HG02759 (cell line): ENCODE measurements at regions not wholly inside any gene's neighbourhood (a gene's known extent, or its start where the extent isn't known, plus 50 kb on each side); places are given as distances from the start of the nearest gene placed in this dataset.

Source experiments
- ATAC-seq: cut with Tn5 transposase; IDR thresholded peaks from one replicate; pipeline ENCODE4 v1.9.1; 2021; ENCODE audit warnings: mild to moderate bottlenecking, moderate library complexity; ENCODE audit not compliant: unreplicated experiment

DNA sequence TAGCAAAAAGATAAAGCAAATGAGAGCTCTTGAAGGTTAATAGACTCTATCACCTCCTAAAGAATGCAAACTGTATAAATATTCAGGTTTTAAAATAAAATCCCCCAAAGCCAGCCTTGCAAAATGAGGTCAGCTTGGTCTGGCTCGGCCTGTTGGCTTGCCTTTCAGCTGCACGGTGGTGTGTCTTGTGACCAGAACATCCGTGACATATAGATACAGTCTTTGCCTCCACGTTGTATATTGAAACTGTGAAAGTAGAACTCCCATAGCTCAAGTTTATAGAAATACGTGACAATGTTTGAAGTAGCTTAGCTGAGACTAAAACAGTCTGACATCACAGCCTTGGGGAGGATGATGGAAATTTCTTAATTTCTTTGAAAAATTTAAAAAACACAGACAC lies 236.6 kb upstream of the MYOCD start:
- no peak for ATAC-seq

DNA sequence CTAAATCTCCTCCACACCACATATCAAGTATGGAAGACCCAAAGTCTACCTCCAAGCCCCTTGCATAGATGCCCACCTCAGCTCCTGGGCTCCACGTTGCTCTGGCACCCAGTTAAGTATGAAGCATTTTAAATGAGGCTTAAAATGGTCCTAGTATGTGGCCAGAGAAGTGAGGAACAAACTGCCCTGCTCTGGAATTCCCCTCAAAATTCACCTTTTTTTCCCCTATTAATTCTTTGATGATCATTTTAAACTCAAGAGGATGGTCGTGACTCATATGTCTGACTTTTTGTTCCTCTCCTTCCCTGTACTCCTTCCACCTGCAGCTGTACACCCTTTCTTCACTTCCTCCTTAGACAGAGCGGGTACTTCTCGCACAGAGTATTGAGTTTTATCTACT lies 234.5 kb upstream of the MYOCD start:
- peak; percentile 82 for ATAC-seq

DNA sequence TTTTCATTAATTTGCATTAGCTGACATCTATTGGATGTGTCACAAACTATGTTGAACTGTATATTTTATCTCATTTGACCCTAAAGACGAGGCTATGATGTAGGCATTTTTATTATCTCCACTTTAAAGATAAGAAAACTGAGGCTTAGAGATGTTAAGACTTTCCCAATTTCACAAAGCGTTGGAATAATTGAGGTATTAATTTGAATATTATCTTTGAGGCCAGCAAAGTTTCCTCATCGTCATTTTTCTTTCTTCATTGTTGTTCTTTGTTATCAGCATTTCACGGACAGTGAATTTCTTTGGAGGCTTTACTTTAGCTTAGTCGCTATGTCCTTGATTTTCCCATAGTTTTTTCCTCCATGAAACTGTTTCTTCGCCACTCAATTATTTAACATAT lies 227.5 kb upstream of the MYOCD start:
- no peak for ATAC-seq

DNA sequence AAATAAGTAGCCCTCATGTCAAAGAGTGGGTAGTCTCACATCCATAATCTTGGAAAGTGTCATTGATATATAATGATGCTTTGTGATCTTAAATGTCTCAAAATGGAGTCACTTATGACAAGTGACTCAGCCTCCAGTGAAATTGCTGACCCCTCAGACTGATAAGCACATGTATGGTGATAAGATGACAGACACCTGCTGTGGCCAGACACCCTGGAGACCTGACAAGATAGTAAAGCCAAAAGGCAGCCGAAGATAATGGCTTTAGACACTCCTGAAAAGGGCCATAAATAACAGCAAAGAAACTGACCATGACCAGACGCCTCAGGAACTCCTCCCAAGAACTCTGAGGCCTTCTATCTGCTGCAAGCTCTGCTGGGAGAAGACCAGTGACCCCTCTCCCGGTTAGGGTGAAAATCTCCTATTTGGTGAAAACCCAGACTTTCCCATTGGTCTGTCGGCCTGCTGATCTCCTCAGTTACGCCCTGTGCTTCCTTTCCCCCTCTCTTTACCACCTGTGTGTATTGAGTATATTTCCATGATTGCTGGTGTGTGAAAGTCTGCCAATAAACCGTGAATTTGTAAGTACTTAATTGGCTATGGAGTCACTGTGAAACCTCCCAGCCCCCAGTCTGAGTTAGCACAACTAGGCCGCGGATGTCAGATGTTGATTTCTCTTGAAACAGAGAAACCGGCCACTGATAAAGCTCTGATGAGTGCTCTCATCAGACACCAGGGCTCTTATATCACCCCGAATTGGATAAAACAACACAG lies 226.7 kb upstream of the MYOCD start:
- ATAC-seq = no peak

DNA sequence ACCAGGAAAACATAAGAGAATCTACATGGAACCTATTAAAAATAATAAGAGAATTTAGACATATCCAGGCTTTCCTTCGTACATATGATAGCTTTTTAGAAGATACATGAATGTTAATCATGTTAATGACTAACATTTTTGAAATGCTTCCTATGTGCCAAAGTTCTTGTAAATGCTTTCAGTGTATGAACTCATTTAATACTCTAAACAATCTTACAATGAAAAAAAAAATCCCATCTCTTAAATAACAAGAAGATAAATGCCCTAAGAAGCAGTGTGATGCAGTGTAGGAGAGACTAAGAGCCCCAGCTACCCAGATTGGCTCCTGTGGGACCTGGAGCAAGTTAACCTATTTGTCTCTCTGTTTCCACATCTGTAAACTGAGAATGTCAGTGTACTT lies 220.4 kb upstream of the MYOCD start:
- no peak for ATAC-seq

DNA sequence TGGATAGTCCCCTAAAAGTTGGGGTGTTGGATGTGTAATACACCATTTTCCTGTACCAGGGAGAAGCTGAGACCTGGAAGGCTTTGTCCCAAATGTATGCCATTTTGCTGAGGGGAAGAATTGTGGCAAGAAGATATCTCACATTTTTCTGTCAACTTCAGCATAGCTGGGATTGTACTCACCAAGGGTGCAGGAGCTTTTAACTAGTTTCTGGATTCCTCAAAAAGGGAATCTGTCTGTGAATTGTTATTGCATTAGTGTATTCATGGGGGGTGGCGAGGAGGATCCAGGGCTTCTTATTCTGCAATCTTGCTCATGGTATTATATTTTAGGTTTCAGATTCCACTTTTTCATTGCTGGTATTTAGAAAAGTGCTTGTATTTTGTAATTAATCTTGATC lies 208.2 kb upstream of the MYOCD start:
- no peak for ATAC-seq

DNA sequence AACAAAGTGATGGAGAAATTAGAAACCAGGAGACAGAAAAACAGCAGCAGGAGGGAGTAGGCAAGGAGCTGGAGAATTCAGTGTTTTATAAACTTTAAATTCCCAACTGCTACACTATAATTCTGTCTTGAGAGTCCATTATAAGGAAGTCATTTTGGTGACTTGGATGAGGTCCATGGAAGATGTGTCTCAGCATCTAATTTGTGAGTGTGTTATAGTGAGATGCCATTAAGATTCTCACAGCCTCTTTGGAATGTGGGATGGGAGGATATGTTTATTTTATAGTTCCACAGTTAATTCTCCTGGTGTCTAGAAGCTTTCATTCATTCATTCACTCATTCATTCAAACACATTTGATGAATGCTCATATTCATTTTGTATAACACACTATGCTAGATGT lies 206.0 kb upstream of the MYOCD start:
- ATAC-seq = no peak

DNA sequence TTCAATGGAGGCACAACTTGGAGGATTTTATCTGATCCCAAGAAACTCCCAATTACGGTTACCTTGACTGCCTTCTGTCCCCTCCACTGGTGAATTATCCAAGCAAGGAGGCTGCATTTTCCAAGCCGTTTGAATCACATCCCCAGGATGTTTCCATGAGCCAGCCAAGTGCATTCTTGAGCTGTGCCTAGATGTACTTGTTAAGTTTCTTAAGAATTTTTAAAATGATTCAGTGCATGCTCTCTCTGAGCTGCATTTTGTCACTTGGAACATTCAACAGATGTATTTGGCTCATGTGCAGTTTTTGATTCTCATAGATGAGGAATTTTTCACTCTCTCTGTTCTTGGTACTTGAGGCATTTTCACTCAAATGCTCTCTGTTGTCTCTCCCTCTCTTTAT lies 202.6 kb upstream of the MYOCD start:
- ATAC-seq = no peak

DNA sequence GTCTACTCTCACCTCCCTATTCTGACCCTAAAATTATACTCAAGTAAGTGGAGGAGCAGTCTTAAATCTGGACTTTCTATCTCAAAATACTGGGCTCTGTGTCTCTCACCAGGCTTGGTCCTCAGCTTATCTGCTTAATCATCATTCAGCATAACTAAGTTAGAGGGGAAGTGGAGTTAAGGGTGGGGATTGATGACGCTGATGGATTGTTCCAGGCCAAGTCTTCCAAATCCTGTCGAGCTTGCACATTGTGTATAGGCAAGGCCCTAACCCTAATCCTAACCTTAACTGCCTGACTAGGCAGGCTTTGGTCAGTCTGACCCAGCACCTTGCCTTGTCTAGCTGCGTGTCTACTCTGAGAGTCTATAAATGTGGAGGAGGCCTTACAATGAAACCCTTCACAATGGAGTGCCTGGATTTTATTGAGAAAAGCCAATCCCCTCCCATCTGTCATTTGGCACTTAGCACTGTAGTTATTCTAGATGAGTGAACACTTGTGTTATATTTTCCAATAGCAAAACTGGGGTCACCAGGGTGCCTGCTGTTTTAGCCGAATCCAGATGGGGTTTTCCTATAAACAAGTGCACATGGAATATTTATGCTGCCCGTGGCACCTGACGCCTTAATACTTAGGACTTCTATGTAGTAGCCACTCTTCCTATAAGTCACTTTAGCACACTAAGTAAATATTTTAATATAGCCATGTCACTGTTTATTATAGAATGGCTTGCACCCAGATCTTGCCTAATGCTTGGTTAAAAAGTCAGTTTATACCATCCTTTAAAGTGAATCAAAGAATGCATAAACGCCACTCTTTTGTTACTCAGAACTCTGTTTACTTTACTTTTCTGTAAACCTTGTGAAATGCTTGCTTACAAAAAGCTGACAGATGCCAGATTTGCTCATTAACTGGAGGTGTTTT lies 193.2 kb upstream of the MYOCD start:
- ATAC-seq = no peak

DNA sequence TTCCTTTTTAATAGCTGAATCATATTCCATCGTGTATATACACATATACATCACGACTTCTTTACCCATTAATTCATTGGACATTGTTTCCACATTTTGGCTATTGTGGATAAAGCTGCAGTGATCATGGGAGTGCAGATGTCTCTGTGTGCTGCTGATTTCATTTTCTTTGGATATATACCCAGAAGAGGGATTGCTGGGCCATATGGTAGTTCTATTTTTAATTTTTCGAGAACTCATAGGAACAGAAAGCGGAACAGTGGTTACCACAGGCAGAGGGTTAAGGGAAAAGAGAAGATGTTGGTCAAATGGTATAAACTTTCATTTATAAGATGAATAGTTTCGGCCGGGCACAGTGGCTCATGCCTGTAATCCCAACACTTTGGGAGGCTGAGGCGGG lies 187.4 kb upstream of the MYOCD start:
- ATAC-seq = no peak

DNA sequence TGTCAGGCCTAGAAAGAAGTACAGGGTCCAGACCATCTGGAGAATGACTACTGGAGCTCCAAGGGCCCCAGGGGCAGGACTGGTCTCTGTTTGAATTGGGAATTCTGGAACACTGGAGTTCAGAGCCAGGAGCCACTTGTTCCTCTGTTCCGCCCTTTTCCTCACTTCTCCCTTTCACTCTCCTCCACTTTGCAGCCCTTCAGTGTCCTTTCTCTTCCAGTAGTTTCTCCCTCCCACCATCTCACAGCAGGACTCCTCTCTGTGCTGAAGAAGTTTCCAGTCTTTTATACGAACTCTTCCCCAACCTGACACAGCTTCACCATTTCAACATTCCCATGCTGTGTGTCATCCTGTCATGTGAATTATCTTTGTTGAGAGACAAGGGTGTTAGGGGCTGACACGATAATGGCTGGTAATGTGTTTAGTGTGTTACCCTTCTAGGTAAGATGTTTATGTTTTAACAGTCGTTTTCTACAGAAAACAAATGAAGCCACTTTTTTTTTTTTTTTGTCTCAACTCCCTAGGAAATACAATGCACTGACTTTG lies 180.3 kb upstream of the MYOCD start:
- ATAC-seq = no peak

DNA sequence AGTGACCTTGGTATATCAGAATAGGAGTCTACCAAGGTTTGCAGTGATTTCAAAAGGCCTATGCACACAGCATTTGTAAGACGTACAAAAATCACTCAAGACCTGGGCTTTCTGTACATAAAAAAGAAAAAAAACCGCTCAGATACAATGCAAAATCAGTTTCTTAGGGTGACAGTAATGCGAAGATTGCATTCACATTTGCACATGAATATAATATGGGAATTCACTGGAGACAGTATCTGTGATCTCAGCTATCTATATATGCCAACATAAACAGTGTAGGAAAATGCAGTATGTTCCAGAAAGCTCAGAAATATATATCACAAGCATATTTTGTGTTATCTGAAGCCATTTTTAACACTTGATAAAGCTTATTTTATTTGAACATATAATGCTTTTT lies 176.4 kb upstream of the MYOCD start:
- ATAC-seq = no peak

DNA sequence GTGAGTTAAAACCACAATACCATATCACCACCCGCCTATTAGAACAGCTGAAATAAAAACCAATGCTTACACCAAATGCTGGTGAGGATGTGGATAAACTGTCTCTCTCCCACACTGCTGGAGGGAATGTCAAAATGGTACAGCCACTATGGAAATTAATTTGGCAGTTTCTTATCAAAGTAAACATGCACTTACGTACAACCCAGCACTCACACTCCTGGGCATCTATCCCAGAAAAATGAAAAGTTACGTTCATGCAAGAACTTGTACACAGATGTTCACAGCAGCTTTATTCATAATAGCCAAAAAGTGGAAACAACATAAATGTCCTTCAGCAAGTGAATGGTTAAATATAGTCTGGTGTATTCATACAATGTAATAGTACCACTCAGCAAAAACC lies 173.2 kb upstream of the MYOCD start:
- no peak for ATAC-seq

DNA sequence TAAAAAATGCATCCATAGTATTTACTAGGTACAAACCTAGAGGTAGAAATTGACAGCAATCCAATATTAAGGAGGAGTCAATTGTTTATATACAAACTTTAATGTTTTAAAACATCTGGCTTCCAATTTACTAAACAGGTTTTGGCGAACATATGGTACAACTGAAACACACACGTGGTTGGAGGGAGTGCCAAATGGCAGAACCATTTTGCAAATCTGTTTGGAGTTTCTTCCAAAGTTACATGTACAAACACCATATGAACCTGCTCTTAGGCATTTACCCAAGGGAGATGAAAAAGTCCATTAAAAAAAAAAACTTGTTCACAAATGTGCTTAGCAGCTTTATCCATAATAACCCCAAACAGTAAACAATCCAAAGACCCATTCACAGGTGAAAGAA lies 159.8 kb upstream of the MYOCD start:
- ATAC-seq = no peak

DNA sequence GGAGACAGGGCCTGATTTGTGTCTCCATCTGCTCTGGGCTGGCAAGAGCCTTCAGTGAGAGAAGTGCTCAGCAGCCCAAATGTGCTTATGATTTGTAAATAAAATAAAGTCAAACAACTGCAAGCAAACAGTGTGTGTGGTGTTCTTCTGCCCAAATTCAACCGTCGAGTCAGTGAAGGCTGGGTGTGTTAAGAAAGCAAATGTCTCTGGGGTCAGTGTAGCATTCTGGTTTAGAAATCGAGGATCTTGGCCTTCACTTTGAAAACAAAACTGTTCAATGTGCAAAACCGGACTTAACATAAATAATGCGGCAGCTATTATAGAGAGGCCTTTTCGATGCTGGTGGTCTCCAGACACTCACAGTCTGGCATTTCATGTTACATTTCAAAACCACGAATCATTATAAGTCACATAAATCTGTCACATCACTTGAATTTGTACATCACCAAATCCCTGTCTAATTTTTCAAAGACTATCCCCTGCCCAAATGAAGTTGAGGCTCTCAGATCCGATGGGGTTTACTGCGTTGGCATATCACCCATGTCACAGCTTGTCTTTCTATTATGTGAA lies 158.6 kb upstream of the MYOCD start:
- ATAC-seq = no peak

DNA sequence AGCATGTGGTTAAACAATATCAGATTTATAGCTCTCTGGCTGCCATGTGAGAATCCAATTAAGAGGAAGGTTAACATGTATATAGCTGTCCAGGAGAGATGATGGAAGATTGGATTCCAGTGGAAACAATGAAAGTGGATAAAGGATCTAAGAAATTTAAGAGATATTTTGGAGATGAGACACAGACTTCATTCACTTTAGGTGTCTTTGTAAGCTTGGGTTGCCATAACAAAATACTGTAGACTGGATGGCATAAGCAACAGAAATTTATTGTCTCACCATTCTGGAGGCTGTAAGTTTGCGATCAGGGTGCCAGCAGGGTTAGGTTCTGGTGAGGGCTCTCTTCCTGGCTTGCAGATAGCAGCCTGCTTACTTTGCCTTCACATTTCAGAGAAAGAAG lies 155.9 kb upstream of the MYOCD start:
- ATAC-seq = no peak

DNA sequence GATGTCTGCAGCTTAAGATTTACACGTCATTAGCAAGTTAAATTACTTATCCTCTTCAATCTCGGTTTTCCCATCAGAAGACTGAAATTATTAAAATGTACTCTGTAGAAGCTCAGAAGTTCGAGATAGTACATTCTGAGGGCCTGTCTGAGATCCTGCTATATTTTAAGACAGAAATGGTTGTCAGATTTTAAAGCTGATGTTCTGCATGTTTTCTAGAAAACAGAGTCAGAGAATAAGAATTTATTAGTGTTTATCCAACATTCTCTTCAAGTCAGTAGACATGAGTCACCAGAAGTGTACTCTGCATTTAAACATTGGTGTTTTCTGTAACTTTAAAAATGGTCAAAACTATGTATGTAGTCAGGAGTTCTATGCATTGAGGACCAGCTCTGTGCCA lies 155.2 kb upstream of the MYOCD start:
- ATAC-seq = no peak

DNA sequence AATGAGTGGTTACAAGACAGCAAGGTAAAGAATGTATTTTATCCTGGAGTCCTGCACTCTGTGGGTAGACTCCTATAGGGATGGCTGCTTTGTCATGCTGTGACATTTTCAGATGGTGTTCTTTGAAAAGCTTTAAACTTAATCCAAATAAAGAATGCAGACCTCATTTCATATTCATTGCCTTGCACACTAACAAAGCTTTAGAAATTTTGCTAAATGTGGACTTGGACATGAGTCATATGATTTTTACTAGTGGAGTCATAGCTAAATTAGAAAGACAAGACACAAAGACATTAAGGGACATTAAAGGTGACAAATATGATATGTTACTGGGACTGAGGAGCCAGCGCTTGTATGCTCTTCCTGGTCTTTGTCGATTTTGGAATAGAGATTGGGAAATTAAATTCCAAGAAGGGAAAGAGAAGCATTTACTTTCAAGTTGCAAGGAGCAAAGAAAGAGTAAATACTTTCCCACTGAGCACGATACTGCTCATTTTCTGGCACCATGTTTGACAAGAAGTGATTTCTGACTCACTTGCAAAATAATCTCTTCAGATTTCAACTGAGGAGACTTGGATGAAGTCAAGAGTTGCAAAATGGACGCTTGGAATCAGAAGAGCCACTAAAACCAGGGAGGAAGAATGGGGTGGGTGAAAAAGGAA lies 152.9 kb upstream of the MYOCD start:
- no peak for ATAC-seq

DNA sequence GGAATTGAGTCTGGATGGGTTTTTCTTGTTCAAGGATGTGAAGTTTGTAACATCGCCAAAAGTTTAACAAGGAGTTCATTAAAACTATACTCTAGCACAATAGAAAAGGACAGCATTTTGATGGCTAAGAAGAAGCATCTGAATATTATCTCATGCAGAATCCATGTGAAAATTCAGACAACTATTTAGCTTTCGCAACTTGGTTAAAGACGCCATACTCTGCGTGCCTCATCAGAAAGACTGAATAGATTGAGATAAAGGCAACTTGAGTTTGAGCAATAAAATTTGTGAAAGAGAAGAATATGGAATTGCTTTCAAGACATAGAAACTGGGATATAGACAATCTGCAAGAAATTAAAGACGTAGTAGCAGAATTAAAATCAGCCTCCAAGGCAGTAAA lies 151.1 kb upstream of the MYOCD start:
- no peak for ATAC-seq

DNA sequence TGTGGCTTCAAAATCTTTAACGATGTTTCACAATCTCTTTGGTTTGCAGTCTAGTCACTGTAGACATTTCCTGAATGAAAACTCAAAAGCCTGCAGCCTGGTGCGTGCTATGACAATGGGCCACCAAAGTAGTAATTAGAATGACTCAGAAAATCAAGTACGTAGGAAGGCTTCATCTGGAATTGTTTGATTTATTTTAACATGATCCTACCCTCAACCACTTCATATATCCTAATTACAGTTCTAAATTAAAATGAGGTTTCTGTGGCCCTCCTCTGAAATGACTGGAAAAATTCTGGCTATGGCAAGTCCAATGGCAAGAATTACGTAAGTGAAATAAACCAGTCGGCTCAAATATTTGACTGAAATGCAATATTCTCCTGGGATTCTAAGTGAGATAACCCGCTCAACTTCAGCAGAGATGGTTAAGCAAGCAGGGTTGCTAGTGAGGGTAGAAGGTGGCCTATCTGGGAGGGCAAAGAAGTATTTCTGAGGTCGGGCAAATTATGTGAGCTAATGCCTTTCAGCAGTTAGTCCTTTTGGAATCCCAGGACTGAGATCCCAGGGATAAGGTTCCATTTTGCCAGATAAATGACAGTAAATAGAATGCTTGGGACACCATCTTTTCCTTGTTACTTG lies 145.6 kb upstream of the MYOCD start:
- ATAC-seq = no peak

DNA sequence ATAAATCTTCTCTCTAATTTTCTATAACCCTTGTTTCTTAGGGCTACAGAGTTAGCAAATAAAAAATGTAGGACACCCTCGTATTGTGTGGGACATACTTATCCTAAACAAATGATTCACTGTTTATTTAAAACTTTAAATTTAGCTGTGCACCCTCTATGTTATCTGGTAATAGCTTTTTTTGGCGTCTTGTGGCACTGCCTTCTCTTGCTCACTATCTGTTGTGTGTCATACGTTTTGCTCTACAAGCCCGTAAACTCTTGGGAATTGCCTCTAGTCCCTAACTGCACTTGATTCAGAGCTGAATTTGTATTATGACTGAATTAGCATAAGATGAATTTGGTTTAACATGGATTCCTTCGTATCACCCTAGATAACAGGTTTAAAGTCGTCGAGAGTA lies 144.3 kb upstream of the MYOCD start:
- no peak for ATAC-seq
